K562 (cell line): ENCODE measurements at regions not wholly inside any gene's neighbourhood (a gene's known extent, or its start where the extent isn't known, plus 50 kb on each side); places are given as distances from the start of the nearest gene placed in this dataset.

ENCODE experiments used
- BCL6 ChIP-seq: fragments of 250-450 bp; sonication (Bioruptor Pico); IDR thresholded peaks from 2 replicates; pipeline ENCODE4 v1.4.0; 2020
- TCF7 ChIP-seq: sonication (generic); IDR thresholded peaks from 2 replicates; pipeline ENCODE4 v1.6.1; 2016; ENCODE audit warnings: antibody characterized with exemption, borderline replicate concordance
- TF ChIP-seq, protein P1 (sequence below): fragments of 250-450 bp; sonication (Bioruptor Pico); IDR thresholded peaks from 2 replicates; pipeline ENCODE4 v1.5.0; 2021; ENCODE audit warnings: mild to moderate bottlenecking, borderline replicate concordance

GRCh38 chr2:209141142-209141541, 282.7 kb upstream of the MAP2 start:
- TF ChIP-seq, protein P1, sequence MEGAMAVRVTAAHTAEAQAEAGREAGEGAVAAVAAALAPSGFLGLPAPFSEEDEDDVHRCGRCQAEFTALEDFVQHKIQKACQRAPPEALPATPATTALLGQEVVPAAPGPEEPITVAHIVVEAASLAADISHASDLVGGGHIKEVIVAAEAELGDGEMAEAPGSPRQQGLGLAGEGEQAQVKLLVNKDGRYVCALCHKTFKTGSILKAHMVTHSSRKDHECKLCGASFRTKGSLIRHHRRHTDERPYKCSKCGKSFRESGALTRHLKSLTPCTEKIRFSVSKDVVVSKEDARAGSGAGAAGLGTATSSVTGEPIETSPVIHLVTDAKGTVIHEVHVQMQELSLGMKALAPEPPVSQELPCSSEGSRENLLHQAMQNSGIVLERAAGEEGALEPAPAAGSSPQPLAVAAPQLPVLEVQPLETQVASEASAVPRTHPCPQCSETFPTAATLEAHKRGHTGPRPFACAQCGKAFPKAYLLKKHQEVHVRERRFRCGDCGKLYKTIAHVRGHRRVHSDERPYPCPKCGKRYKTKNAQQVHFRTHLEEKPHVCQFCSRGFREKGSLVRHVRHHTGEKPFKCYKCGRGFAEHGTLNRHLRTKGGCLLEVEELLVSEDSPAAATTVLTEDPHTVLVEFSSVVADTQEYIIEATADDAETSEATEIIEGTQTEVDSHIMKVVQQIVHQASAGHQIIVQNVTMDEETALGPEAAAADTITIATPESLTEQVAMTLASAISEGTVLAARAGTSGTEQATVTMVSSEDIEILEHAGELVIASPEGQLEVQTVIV (CRISPR knock-in tag), result no peak
- TF ChIP-seq TCF7 (no peak), BCL6 (CRISPR knock-in tag) (no peak)
